GM21528 (cell line): ENCODE measurements at regions not wholly inside any gene's neighbourhood (a gene's known extent, or its start where the extent isn't known, plus 50 kb on each side); places are given as distances from the start of the nearest gene placed in this dataset.
"Not testable (repeated sequence)": the region's sequence is repeated elsewhere in the genome, so short reads cannot be mapped to it uniquely, and the experiment has no call there.

ENCODE experiments used
- ATAC-seq: cut with Tn5 transposase; IDR thresholded peaks from one replicate; pipeline ENCODE4 v1.9.1; 2021; ENCODE audit warnings: mild to moderate bottlenecking, moderate library complexity; ENCODE audit not compliant: unreplicated experiment, low FRiP score

DNA sequence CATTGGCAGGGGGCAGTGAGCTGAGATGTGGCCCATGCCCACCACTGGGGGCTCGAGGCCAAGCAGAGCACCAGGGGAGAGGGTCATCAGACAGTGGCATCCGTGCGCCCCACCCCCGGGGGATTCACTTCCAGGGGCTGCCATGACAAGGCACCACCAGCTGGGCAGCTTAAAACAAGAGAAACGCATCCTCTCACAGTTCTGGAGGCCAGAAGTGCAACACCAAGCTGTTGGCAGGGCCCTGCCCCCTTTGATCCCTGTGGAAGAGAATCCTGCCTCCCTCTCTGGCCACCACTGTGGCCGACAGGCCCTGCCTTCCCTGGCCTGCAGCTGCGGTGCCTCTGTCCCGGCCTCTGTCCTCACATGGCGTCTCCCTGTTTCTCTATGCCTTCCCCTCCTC lies 187.7 kb upstream of the ID2 start:
- no peak for ATAC-seq

DNA sequence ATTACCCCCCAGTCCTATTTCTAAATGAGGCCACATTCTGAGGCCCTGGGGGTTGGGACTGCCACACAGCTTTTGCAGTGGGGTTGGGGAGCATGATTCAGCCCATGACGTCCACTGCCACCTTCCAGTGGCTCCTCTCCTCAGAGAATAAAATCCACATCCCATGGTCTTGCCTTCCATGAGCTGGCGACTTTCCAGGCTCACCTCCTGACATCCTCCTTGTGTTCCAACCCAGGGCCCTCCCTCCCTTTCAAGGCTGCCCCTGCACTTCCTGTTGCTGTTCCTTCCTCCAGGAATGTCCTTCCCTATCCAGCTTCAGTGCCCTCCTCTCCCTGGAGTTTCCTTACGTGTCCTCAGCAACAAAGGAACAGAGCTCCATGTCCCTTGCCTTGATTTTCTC lies 187.3 kb upstream of the ID2 start:
- ATAC-seq = no peak

DNA sequence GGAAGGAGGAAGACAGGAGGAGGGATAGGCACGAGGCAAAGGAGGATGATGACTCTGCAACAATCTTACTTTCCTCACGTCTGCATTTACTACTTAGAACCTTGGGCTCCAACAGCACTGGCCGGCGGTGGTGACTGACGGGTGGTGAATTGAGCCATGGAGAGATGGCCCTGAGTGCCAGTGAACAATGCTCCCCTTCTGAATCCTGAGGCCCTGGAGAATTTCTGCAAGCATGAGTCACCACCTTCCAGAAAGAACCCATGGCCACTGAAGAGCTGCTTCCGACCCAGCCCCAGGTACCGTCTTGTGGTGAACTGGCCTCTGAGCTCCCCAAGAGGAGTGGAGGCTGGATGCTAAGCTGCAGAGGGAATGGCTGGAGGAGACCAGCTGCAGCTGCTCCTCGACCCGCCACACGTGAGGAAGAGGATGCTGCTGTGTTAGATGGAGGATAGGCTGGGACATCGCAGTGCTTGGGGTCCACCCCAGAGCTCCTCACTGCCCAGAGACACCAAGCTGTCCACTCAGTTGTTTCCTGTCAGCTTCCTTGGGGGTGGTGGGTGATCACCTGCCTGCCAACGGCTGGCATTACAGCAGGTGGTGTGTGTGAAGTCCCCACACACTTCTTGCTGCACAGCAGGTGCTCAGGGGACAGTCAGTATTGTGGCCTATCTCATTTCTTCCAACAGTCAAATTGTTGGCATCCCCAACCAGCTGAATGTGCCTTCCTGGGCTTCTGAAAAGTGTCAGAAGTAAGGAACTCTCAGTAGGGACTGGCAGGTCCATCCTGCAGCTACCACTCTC lies 186.5 kb upstream of the ID2 start:
- no peak for ATAC-seq

DNA sequence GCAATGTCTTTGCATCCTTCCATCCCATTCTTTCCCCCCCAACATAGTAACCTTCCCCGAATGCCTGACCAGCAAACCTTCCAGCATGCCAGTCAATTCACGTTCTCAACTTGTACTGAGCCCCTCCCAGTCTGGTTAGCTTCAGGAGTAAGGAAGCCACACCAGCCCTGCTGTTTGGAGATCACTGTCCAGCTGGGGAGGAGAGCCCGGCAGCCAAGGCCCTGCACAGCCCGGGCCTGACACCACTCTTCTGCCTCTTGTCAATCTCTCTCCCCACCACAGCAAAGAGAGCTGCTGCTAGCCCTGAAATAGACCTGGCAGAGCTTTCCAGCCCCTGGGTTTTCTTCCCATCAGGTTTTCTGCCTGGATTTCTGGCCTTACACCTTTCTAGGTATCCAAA lies 185.8 kb upstream of the ID2 start:
- ATAC-seq = no peak

DNA sequence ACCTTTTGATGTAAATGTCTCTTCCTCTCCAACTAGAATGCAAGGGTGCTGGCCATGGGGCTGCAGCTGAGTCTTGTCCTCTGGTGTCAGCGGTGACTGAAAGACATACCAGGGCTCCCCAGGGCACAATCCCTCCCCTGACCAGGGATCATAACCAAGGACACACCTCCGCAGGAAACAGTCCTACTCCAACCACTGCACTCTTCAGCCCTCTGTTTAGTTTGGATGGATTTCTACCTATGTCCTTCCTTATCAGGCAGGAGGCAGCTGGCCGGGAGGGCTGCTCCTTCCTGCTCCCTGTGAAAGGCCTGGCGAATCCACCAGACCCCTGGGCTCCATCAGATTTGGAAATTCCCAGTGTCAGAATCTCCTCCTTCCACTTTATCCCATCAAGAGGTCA lies 185.2 kb upstream of the ID2 start:
- no peak for ATAC-seq

DNA sequence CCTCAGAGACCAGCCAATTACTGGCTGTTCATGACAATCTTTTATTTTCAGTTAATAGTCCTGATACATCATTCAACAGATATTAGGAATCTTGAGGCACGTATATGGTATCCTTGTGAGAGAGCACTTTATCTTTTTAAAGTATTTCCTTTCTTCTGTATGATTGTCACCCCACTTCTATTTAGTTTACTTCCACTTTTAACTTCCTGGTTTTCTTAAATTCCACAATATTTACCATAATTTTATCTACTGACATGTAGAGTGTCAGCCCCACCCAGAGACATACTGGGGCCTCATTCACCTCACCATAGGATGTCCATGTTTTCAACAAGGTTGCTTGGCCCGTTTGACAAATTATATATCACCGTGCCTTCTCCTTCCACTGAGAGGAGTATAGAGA lies 182.9 kb upstream of the ID2 start:
- no peak for ATAC-seq

DNA sequence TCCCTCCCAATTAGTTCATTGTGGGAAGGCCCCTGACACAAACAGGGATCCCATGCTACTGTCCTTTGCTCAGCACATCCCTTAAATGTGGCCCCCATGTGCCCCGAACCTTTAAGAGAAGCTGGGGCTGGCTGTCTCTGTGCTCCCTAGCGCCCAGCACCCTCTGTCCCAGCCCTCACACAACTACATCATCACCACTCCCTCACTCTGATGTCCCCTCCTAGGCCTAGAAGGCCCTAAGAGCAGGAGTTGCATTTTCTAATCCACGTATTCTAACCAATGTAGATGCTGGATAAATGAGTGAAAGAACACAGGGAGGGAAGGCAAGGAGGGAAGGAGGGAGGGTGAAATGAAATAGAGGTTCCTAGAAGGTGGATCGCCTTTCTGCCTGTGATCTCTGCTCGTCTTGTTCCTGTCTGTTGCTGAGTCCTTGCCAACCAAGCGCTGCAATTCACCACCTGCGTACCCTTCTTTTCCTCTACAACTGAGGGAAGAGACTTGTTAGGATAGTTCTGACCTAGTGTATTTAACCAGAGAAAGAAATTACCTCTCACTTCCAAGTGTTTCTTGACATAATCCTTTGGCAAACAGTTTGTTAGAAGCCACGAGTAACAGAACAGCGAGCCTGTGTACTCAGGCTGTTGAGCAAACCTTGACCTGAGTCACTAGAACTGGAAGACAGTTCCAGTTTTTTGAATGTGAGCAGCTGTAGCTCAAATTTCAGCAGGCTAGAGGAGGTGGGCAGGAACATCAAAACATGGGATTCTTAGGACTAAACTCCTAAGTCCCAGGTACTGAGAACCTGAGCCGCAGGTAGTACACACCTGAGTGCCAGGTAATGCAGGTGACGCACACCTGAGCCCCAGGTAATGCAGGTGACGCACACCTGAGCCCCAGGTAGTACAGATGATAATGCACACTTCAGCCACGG lies 181.5 kb upstream of the ID2 start:
- no peak for ATAC-seq

DNA sequence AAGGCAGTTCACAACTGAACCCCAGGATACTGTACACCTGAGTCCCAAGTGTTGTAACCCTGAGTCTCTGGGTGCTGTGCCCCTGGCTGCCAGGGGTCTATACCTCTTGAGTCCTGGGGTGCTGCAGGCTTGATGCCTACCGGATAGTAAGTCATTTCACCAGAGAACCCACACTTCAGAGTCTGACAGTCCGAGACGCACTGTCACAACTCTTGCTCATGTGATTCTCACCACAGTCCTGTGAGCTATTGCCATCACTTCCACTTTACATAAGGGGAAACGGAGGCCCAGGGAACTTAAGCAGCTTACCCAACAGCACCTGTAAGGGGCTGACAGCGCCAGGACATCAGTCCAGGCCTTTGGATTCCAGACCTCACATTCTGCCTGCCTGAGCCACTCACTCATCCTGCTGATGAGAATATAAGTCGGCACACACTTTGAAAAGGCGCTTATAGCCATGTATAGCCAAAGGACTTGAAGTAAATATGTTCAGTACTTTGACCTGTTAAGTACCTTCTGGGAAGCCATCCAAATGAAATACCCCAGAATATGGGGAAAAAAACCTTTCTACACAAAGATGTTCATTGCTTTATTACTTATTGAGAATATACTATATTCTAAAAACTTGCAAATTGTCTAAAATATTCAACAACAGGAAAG lies 180.7 kb upstream of the ID2 start:
- ATAC-seq = no peak

DNA sequence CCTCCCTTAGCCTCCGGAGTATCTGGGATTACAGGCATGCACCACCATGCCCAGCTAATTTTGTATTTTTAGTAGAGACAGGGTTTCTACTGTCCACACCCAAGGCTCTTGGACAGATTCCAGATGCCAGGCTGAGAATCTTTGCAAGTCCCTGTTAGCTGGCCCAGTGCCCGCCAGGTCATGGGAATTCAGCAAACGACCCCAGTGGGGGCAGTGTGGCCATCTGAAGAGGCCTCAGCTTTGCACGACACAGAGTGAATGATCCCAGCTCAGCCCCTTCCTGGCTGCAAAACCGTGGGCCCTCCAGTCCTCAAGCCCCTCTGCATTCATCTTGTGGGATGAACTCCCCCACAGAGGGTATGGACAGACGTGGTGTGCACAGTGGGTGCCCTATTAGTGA lies 179.5 kb upstream of the ID2 start:
- ATAC-seq = no peak

DNA sequence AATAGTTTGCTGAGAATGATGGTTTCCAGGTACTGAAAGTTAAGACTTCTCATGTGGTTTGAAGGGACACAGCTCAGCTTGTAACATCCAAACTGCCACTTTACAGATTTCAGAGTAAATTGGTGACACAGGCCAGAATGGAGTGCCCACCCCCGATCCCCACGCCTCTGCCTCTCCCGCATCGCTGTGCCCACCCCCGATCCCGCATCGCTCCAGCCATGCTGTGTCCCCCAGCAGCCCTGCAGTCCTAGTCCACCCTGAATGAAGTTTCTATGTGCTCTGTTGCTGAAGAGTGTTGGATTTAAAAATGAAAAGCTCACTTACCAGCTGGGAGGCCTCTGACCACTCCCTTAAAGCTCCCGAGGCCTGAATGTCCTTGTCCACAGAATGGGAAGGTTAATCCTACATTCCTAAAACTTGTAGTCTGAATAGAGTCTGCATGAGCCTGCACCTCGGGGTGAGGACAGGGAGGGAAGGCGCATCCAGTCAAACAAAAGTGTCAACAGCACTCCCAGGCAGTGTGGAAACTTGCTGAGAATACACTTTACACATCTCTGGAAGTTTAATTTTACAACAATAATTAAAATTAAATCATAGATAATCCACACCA lies 176.4 kb upstream of the ID2 start:
- ATAC-seq = no peak

DNA sequence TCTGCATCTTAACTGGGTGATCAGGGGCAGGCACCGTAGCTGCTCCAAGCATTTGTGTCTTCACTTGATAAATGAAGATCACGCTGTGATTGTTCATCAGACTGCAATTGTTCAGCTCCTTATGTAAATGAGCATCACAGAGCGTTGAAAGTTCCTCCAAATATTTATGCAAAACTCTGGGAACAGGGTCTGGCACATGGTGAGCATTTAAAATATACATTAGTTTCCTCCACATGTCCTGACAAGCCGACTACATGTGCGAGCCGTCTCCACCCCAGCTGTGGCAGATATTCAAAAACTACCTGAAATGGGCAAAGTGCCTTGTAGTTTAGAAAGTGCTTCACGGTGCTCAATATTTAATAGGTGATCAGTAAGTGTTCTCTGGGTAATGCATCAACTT lies 175.1 kb upstream of the ID2 start:
- no peak for ATAC-seq

DNA sequence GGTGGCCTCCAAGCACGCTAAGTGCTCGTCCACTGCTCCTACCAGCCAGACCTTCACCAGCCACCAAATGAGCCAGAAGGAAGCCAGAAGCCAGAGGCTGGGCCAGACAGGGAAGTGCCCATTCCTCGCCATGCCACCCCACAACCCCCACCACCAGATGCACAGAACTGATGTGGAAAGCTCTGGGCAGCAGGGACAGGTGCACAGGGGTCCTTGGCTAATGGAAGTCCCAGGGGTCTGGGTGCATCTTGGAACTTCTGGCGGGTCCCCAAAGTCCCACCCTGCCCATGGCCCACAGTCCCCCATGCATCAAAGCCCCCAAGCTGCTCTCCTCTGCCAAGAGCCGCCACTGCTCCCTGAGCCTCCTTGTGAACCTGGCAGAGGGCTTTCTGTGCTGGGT lies 173.1 kb upstream of the ID2 start:
- no peak for ATAC-seq

DNA sequence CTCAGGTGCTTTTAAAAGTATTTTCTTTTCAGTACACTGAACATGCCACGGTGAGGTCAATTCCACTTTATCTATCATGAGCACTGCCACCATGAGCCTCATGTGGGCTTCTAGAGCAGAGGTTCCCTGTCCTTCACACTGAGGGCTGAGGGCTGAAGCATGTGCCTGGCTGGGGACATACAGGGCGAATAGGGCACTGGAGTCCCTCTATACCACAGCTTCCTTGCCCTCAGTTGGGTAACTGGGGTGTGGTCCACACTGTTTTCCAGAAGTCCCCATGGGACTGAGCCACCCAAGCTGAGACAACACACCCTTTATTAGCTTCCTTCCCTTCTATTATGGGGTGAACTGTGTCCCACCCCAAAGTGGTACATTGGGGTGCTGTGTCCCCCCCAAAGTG lies 172.2 kb upstream of the ID2 start:
- ATAC-seq = no peak

DNA sequence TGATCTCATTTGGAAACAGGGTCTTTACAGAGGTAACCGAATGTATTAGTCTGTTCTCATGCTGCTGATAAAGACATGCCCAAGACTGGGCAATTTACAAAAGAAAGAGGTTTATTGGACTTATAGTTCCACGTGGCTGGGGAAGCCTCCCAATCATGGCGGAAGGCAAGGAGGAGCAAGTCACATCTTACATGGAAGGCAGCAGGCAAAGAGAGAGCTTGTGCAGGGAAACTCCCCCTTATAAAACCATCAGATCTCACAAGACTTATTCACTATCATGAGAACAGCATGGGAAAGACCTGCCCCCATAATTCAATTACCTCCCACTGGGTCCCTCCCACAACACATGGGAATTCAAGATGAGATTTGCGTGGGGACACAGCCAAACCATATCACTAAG lies 171.8 kb upstream of the ID2 start:
- not testable (repeated sequence) for ATAC-seq

DNA sequence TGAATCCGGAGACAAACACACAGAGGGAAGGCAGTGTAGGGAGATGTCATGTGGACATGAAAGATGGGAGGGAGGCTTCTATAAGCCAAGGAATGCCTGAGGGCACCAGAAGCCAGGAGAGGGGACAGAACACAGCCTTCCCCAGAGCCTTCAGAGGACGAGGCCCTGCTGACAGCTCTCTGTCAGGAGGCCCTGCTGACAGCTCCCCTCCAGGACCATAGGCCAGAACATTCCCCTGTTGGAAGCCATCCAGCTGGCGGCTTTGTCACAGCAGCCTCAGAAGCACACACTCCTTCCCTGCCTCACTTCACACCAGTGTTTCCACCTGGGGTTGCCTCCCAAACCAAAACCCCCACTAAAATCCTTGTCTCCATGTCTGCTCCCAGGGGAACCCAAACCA lies 171.3 kb upstream of the ID2 start:
- ATAC-seq = no peak

DNA sequence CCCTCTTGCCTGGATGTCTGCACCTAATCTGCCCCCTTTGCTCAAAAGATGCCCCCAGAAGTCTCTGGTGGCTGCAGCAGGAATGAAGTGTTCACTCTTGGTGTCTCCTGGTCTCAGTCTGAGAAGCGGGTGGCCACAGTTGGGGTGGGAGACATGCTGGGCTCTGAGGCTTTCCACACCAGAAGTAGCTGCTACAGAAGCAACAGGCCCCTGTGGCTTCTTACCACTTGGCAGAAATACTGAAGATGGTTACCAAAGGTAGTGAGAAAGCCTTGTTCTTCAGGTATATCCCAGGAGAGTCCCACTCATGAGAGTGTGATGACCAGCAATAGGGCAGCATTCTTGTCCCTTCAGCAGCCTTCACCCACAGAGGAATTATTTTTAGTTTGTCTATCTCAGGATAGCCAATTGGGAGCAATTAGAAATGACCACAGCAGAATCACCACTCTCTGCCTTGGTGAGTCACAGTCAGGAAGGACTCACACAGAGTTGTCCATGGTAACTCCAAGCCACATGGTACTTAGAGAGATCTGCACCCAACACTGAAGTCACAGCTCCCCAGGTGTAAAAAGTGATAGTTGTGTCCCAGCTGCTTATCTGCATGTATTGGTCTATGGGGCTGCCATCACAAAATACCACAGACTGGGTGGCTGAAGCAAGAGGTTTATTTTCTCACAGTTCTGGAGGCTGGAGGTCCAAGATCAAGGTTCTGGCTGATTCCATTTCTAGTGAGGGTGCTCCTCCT lies 169.8 kb upstream of the ID2 start:
- ATAC-seq = no peak

DNA sequence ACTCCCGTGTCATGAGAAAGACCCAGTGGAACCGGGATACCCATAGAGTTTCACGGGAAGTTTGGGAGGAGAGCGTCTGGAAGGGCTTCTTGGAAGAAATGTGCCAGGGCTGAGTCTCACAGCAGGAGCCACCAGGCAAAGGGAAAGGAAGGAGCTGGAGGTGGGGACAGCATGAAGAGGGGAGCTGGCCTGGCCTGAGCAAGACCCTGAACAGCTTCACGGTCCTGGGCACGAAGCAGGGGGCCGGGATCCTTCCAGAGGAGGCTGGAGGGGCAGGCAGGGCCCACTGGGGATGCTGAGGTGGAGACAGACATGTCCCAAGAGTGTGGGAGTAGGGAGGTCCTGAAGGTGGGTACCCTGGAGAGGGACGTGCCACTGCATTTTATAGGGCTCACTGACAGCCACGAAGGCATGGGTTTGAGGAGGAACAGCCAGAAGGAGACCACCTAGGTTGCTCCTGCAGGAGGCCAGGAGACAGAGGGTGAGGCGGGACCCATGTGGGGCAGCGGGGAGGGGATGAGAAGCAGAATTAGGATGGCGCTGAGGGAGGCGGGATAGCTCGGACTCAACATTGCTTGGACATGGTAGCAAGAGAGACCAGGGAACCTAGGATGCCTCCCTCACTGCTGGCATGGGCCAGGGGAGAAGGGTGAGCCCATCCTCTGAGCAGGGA lies 168.1 kb upstream of the ID2 start:
- no peak for ATAC-seq

DNA sequence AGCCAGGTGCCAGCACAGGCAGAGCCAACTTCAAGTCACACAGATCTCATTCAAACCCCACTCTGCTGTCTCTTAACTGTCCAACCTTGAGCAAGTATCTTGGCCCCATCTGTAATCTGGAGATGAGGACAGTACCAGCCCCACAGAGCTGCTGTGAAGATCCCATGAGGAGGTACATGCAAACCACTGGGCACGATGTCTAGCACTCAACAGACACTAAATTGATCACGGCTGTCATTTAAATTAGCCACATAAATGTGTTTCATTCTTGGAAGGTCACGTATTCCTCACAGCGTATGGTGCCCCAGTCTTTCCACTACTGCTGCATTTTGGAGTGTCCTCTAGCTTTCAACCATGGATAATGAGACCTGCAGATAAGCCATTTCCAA lies 167.6 kb upstream of the ID2 start:
- no peak for ATAC-seq
